Central memory CD8-positive, alpha-beta T cell (primary cell): ENCODE measurements at regions not wholly inside any gene's neighbourhood (a gene's known extent, or its start where the extent isn't known, plus 50 kb on each side); places are given as distances from the start of the nearest gene placed in this dataset.

Experiments
- ATAC-seq: fragments of 150-1000 bp; cut with Tn5 transposase; replicated peaks from 2 replicates; pipeline ENCODE4 v1.10.0; 2022; ENCODE audit warnings: mild to moderate bottlenecking, moderate FRiP score, moderate number of reproducible peaks; ENCODE audit not compliant: poor library complexity, severe bottlenecking; ENCODE audit errors: extremely low read depth
- DNase-seq, 2 donors: peaks; one replicate each; pipeline ENCODE4 v3.0.0; 2021; ENCODE audit warnings: low spot score in 2 of 2
- H3K27ac Mint-ChIP-seq: one replicate; pipeline ENCODE4 v1.8.0; 2022; ENCODE audit warnings: low read depth, mild to moderate bottlenecking, moderate library complexity, mixed read lengths
- H3K27me3 Mint-ChIP-seq: one replicate; pipeline ENCODE4 v1.8.0; 2022; ENCODE audit warnings: mixed read lengths
- H3K36me3 Mint-ChIP-seq: one replicate; pipeline ENCODE4 v1.8.0; 2022; ENCODE audit warnings: mild to moderate bottlenecking, moderate library complexity, mixed read lengths; ENCODE audit not compliant: insufficient read depth
- H3K4me1 Mint-ChIP-seq: one replicate; pipeline ENCODE4 v1.8.0; 2022; ENCODE audit warnings: mixed read lengths
- H3K4me3 Mint-ChIP-seq: one replicate; pipeline ENCODE4 v1.8.0; 2022; ENCODE audit warnings: mild to moderate bottlenecking, moderate library complexity, mixed read lengths
- H3K9me3 Mint-ChIP-seq: one replicate; pipeline ENCODE4 v1.8.0; 2022; ENCODE audit warnings: mixed read lengths

GRCh38 chr13:79267560-79267959 is 138.5 kb downstream of the RBM26 start:
- DNase-seq (no peak), ATAC-seq (no peak)
- Mint-ChIP-seq H3K4me1 (no peaks in the 10 kb centered on the region), H3K9me3 (no peaks in the 10 kb centered on the region), H3K27me3 (no peaks in the 10 kb centered on the region), H3K36me3 (no peaks in the 10 kb centered on the region), H3K27ac (no peak overlapping the region), H3K4me3 (no peak overlapping the region)

- ATAC-seq = no peak
- Mint-ChIP-seq H3K4me1 (no peaks in the 10 kb centered on the region), H3K27ac (no peak overlapping the region), H3K27me3 (peaks cover 5% of the 10 kb centered on the region), H3K9me3 (no peaks in the 10 kb centered on the region), H3K4me3 (no peak overlapping the region), H3K36me3 (no peaks in the 10 kb centered on the region)
- DNase-seq = no peak
Observed at GRCh38 chr13:79258489-79258888, 147.6 kb downstream of the RBM26 start.

GRCh38 chr13:79246578-79246949 is 159.5 kb downstream of the RBM26 start:
- no peaks in the 10 kb centered on the region for H3K4me1 Mint-ChIP-seq
- H3K9me3 Mint-ChIP-seq = no peaks in the 10 kb centered on the region
- H3K27me3 Mint-ChIP-seq = peaks cover 13% of the 10 kb centered on the region
- H3K4me3 Mint-ChIP-seq = no peak overlapping the region
- peaks cover 2% of the 10 kb centered on the region for H3K36me3 Mint-ChIP-seq
- ATAC-seq (no peak), DNase-seq (no peak)
- no peak overlapping the region for H3K27ac Mint-ChIP-seq

GRCh38 chr13:79245937-79246577 is 160.0 kb downstream of the RBM26 start:
- Mint-ChIP-seq H3K36me3 (peaks cover 2% of the 10 kb centered on the region), H3K9me3 (no peaks in the 10 kb centered on the region), H3K4me3 (no peak overlapping the region), H3K27me3 (peaks cover 18% of the 10 kb centered on the region), H3K27ac (no peak overlapping the region), H3K4me1 (no peaks in the 10 kb centered on the region)
- no peak for ATAC-seq
- no peak for DNase-seq

- Mint-ChIP-seq H3K4me3 (no peak overlapping the region), H3K27ac (no peak overlapping the region), H3K9me3 (no peaks in the 10 kb centered on the region), H3K36me3 (peaks cover 4% of the 10 kb centered on the region), H3K27me3 (peaks cover 43% of the 10 kb centered on the region), H3K4me1 (no peaks in the 10 kb centered on the region)
- ATAC-seq (no peak), DNase-seq (no peak)
Observed at GRCh38 chr13:79241697-79242096, 164.4 kb downstream of the RBM26 start.

- ATAC-seq (no peak), DNase-seq (no peak)
- Mint-ChIP-seq H3K36me3 (peaks cover 2% of the 10 kb centered on the region), H3K9me3 (no peaks in the 10 kb centered on the region), H3K27ac (no peak overlapping the region), H3K27me3 (peaks cover 43% of the 10 kb centered on the region), H3K4me1 (no peaks in the 10 kb centered on the region), H3K4me3 (no peak overlapping the region)
Observed at GRCh38 chr13:79237981-79238380, 168.1 kb downstream of the RBM26 start.

GRCh38 chr13:79231887-79232286 is 174.2 kb downstream of the RBM26 start:
- Mint-ChIP-seq H3K27me3 (peaks cover 9% of the 10 kb centered on the region), H3K4me1 (no peaks in the 10 kb centered on the region), H3K27ac (no peak overlapping the region), H3K36me3 (no peaks in the 10 kb centered on the region), H3K9me3 (no peaks in the 10 kb centered on the region), H3K4me3 (no peak overlapping the region)
- no peak for DNase-seq
- ATAC-seq = no peak

GRCh38 chr13:79229761-79230160 is 176.3 kb downstream of the RBM26 start:
- Mint-ChIP-seq H3K4me1 (no peaks in the 10 kb centered on the region), H3K4me3 (no peak overlapping the region), H3K27ac (no peak overlapping the region), H3K27me3 (peaks cover 8% of the 10 kb centered on the region), H3K9me3 (no peaks in the 10 kb centered on the region), H3K36me3 (no peaks in the 10 kb centered on the region)
- DNase-seq = no peak
- ATAC-seq = no peak

GRCh38 chr13:79228972-79229371 is 177.1 kb downstream of the RBM26 start:
- DNase-seq (no peak), ATAC-seq (no peak)
- H3K4me1 Mint-ChIP-seq = no peaks in the 10 kb centered on the region
- peaks cover 16% of the 10 kb centered on the region for H3K27me3 Mint-ChIP-seq
- H3K27ac Mint-ChIP-seq = no peak overlapping the region
- no peak overlapping the region for H3K4me3 Mint-ChIP-seq
- H3K36me3 Mint-ChIP-seq = no peaks in the 10 kb centered on the region
- no peaks in the 10 kb centered on the region for H3K9me3 Mint-ChIP-seq

GRCh38 chr13:79227418-79227817 is 178.6 kb downstream of the RBM26 start:
- H3K4me3 Mint-ChIP-seq = no peak overlapping the region
- peaks cover 31% of the 10 kb centered on the region for H3K27me3 Mint-ChIP-seq
- no peaks in the 10 kb centered on the region for H3K4me1 Mint-ChIP-seq
- no peak for ATAC-seq
- no peaks in the 10 kb centered on the region for H3K9me3 Mint-ChIP-seq
- H3K27ac Mint-ChIP-seq = no peak overlapping the region
- no peak for DNase-seq
- no peaks in the 10 kb centered on the region for H3K36me3 Mint-ChIP-seq

- Mint-ChIP-seq H3K36me3 (no peaks in the 10 kb centered on the region), H3K27ac (no peak overlapping the region), H3K4me3 (no peak overlapping the region), H3K4me1 (no peaks in the 10 kb centered on the region), H3K9me3 (no peaks in the 10 kb centered on the region), H3K27me3 (peaks cover 31% of the 10 kb centered on the region)
- DNase-seq = no peak
- no peak for ATAC-seq
Observed at GRCh38 chr13:79226938-79227337, 179.1 kb downstream of the RBM26 start.

GRCh38 chr13:79226250-79226649 is 179.8 kb downstream of the RBM26 start:
- no peak overlapping the region for H3K27ac Mint-ChIP-seq
- no peaks in the 10 kb centered on the region for H3K9me3 Mint-ChIP-seq
- no peaks in the 10 kb centered on the region for H3K36me3 Mint-ChIP-seq
- H3K4me3 Mint-ChIP-seq = no peak overlapping the region
- no peaks in the 10 kb centered on the region for H3K4me1 Mint-ChIP-seq
- DNase-seq (no peak), ATAC-seq (no peak)
- H3K27me3 Mint-ChIP-seq = peaks cover 31% of the 10 kb centered on the region

- Mint-ChIP-seq H3K27ac (no peak overlapping the region), H3K36me3 (no peaks in the 10 kb centered on the region), H3K4me3 (no peak overlapping the region), H3K4me1 (no peaks in the 10 kb centered on the region), H3K9me3 (no peaks in the 10 kb centered on the region), H3K27me3 (peaks cover 31% of the 10 kb centered on the region)
- no peak for ATAC-seq
- no peak for DNase-seq
Observed at GRCh38 chr13:79225487-79226232, 180.4 kb downstream of the RBM26 start.
